HG02642 (cell line): ENCODE measurements at regions not wholly inside any gene's neighbourhood (a gene's known extent, or its start where the extent isn't known, plus 50 kb on each side); places are given as distances from the start of the nearest gene placed in this dataset.

ENCODE experiments used
- ATAC-seq: cut with Tn5 transposase; IDR thresholded peaks from one replicate; pipeline ENCODE4 v1.9.1; 2021; ENCODE audit warnings: mild to moderate bottlenecking; ENCODE audit not compliant: unreplicated experiment, poor library complexity

GRCh38 chr10:10564081-10564794 lies 453.4 kb upstream of the CELF2 start:
- ATAC-seq = no peak

DNA sequence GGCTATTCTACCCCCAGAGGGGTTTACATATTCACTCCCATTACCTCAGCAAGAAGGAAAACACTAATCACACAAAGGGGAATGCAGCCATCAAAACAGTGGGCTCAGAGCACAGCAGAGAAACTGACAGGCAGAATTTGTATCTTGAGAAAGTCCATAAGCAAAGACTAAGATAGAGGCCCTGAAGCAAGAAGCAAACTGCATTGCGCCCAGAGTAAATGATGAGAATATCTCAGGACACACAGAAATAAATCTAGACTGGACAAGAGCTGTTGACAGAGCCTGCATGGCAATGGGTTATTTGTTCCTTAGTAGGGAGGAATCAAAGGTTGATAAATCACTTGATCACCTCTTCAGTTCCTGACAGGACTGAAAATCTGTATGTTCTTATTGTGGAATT lies 440.7 kb upstream of the CELF2 start:
- ATAC-seq = no peak

DNA sequence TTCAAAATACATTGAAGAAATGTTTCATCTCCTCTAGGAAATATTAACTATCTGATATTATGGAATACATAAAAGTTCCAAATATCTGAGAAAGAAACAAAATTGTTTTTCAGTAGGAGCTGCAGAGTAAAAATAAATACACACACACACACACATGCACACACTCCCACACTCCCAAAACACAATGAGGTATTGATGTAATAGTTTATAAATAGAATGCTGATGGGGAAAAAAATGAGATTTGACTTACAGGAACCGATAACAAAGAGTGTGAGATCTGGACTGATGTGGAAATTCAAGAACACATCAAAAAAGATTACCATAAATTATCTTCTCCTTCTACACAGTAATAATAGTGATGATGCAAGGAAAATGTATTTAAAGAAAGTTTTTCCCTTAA lies 438.0 kb upstream of the CELF2 start:
- no peak for ATAC-seq

DNA sequence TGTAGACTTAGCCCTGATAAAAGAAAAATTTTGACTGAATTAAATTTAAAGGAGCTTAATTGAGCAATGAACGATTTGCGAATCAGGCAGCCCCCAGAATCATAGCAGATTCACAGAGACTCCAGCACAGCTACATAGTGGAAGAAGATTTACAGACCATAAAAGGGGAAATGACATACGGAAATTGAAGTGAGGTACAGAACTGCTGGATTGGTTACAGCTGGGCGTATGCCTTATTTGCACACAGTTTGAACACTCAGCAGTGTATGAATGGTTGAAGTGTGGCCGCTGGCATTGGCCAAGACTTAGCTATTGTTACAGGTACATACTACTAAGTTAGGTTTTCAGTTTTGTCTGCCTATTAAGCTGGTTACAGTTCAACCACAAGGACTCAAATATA lies 433.5 kb upstream of the CELF2 start:
- ATAC-seq = no peak

GRCh38 chr10:10587744-10588393 lies 429.8 kb upstream of the CELF2 start:
- ATAC-seq = no peak

DNA sequence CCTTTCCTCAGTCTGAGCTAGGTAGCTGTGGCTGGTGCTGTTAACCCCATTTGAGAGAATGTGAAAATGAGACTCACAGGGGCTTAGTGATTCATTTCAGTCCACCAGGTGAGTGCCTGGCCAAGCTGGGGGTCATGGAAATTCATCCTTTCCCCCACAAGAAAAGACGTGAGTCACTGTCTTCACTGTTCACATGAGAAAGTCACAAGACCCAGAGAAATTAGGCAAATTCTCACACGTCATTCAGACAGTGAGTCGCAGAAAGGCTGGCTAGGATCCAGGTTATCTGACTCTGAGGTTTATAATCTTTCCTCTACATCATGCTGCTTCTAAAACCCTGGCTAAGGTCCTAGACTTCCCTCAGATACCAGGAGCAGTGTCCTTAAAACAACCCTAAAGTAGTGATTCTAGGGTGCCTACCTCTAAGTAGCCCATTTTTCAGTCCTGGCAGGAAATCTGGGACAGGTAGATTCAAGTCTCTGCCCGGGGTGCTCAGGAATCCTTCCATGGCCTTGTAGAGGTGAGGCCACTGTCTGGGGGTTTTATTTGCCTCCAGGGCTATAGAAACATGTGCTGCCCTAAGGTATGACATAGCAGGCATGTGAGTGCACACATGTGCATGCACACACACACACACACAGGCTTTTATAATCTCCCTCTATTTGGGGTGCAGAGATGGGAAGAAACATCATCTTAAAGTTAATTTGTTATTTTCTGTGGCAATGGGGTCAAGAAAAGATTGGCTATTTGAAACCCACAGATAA lies 427.9 kb upstream of the CELF2 start:
- ATAC-seq = peak; percentile 74

- no peak for ATAC-seq
Measured at GRCh38 chr10:10591715-10592341, 425.8 kb upstream of the CELF2 start.

DNA sequence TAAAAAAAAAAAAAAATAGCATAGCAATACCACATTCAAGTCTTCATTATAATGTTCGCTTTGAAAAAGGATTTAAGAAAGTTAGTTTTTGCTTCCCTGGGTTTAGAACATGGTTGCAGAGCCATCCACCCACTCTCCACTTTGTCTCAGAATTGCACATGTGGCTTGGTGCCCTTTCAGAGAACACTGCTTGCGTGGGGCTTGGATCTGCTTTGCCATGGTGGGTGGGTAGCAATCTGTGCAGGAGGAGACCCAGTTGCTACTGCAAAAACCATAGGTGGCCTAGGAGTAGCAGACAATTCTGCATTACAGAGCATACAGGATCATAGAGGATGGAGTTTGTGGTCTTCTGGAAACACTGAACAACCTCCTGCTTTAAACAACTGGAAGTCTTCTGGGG lies 421.4 kb upstream of the CELF2 start:
- no peak for ATAC-seq

GRCh38 chr10:10598297-10598696 lies 419.4 kb upstream of the CELF2 start:
- ATAC-seq = peak; percentile 74

DNA sequence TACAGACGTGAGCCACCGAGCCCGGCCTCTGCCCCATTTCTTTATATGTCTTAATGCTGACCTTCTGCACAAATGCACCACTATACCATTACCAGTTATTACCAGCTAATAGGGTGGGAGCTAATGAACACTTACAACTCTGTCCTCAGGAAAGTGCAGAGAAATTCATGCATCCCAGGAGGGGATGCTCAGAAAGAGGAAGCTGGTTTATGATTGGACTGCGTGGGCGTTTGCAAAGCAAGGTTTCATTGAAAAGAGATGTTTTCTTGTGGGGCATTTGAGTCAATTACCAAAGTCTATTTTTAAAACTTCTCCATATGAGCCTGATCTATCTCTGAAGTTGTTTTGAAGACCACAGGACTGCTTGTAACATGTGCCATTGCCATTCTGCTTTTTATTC lies 417.7 kb upstream of the CELF2 start:
- ATAC-seq = no peak

DNA sequence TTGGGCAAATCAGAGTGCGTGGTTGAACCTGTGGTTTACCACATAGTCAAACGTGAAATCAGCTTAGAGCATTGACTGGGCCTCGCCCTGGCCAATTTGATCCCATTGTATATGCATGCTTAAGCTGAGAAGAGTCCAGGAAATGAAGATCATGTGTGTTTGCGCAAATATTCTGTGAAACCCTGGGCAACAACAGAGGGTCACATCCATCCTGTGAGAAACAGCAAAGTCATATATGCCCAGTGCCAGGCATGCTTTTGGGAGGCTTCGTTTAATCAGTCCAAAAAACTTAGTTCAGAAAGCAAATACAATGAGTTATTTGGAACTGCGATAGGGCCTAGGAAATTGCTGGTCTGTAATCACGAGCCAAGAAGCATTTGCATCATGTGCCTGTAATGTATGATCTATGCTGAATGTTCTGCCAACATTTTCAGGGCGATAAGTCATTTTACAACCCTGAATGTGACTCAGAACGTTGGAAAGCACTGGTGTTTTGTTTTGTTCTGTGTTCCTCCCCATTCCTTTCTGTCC lies 412.1 kb upstream of the CELF2 start:
- ATAC-seq = no peak

DNA sequence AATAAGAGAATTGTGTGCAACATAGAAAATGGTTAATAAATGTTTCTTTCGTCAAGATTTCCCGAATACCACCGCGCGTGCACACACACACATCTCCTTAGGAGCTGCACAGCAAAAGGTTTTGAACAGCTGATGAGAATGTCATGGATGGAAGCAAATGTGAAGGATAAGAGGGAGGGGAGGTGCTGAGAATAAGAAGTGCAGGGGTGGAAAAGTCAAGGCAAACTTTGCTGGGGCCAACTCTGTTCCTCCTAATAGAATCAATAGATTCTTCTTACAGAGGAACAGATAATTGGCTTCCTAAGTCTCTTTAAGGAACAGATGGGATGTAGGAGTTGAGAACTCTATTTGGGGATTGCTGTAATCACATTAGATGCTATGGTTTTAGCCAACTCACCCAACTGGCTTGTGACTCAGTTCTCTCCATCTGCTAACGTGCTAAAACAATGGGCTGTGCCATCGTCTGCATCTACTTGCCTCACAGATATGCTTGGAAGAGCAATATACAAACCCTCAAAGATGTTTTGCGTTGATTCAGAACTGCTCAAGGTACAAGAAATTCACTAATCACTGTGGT lies 408.2 kb upstream of the CELF2 start:
- no peak for ATAC-seq

- no peak for ATAC-seq
Measured at GRCh38 chr10:10610171-10610570, 407.5 kb upstream of the CELF2 start.

DNA sequence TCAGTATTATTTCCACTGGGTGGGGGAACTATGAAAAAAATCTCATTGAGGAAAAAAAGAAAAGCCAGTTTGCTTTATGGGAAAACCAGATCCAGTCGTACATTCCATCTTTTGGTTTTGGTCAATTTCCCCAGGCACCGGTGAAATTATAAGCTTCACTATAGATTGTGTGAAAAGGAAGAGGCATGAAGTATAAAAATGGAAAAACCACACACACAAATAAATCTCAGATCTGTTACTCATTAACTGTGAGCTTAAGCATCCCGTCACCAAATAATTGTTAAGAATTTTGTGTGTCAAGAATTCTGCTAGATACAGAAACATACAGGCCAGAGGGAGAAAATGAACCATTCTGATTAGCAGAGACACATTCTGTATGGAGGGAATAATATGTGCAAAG lies 405.5 kb upstream of the CELF2 start:
- ATAC-seq = no peak

DNA sequence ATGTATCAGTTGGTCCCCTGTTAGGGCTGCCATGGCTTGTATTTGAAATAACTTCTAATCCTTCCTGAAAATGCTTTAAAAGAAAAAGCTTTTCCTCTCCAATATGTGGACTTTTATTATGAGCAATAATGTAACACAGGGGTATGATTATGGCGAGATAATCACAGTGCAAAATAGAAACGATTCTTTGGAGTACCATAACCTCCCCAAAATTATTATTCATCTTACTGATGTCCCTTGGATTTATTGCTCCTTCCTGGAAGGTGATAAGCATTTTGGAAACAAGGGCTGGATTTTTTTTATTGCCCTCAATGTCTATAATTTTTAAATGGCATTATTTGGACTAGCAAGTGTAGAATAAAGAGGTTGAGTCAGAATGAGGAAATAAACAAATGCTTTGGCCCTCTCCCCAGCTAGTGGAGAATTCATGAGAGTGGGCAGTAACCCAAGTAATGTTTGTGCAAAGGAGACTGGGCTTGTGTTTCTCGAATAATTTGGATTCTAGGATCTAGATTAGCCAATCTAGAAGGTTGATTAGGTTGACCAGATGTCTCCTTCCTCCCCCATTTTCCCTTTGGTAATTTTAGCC lies 403.9 kb upstream of the CELF2 start:
- ATAC-seq = no peak

GRCh38 chr10:10617686-10618085 lies 400.0 kb upstream of the CELF2 start:
- no peak for ATAC-seq

DNA sequence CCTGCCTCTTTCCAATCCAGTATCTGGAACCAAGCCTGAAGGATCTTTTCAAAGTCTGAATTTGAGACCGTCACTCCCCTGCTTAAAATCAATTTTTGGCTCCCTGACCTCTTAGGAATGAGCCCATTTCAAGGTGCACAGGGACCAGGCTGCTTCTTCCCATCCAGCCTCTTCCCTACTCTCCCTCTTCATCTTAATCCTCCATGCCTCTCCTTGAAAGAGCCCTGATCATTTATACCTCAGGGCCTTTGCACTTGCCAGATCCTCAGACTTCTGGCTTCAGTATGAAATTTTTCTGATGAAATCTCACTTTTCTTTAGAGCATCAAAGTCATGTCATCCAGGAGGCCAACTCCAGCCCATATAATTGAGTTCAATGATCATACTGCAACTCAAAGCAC lies 399.5 kb upstream of the CELF2 start:
- ATAC-seq = no peak

GRCh38 chr10:10623958-10624566 lies 393.6 kb upstream of the CELF2 start:
- no peak for ATAC-seq

DNA sequence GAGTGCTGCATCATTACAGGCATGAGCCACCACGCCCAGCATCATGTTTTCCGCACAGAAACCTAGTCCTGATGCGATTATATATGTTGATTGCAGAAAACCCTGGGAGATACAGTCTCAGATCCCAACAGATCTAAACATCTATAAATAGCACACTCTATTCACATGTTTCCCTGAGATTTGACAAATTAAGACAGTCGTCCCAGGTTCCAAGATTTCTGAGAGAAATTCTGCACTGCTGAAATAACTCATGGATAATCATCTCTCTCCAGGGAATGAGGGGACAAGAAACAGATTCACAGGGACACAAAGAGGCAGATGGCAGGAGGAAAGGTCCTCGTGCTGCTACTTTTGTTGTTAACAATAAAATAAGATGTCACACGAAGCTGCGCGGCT lies 393.1 kb upstream of the CELF2 start:
- no peak for ATAC-seq

- no peak for ATAC-seq
Measured at GRCh38 chr10:10625491-10625890, 392.2 kb upstream of the CELF2 start.
